Loucy (cell line): ENCODE measurements at regions not wholly inside any gene's neighbourhood (a gene's known extent, or its start where the extent isn't known, plus 50 kb on each side); places are given as distances from the start of the nearest gene placed in this dataset.

Source experiments
- H2AFZ ChIP-seq: fragments of 200-600 bp; sonication (generic); 2 replicates; pipeline ENCODE4 v1.6.0; 2016; ENCODE audit warnings: antibody characterized with exemption, mild to moderate bottlenecking, low read length, moderate library complexity
- H3F3A ChIP-seq: fragments of 200-600 bp; 2 replicates; pipeline ENCODE4 v1.6.0; 2016; ENCODE audit warnings: antibody characterized with exemption, low read depth, mild to moderate bottlenecking
- H3K27me3 ChIP-seq: fragments of 200-600 bp; sonication (generic); 2 replicates; pipeline ENCODE4 v1.6.1; 2014; ENCODE audit warnings: low read length, mild to moderate bottlenecking; ENCODE audit not compliant: insufficient read depth, poor library complexity, severe bottlenecking
- H3K36me3 ChIP-seq: fragments of 200-600 bp; sonication (generic); 2 replicates; pipeline ENCODE4 v1.6.1; 2016; ENCODE audit warnings: low read length; ENCODE audit not compliant: insufficient read depth
- H3K4me1 ChIP-seq: fragments of 200-600 bp; sonication (generic); 2 replicates; pipeline ENCODE4 v1.5.1; 2014; ENCODE audit warnings: low read length, mild to moderate bottlenecking; ENCODE audit not compliant: insufficient read depth, poor library complexity, severe bottlenecking
- H3K4me2 ChIP-seq: fragments of 200-600 bp; sonication (generic); 2 replicates; pipeline ENCODE4 v1.6.0; 2014; ENCODE audit warnings: antibody characterized with exemption, low read length, low read depth, mild to moderate bottlenecking; ENCODE audit not compliant: poor library complexity, severe bottlenecking
- H3K4me3 ChIP-seq: fragments of 200-600 bp; sonication (generic); 2 replicates; pipeline ENCODE4 v1.5.1; 2014; ENCODE audit warnings: low read length, mild to moderate bottlenecking, mixed read lengths; ENCODE audit not compliant: poor library complexity, severe bottlenecking
- H3K79me2 ChIP-seq: fragments of 200-600 bp; sonication (generic); 2 replicates; pipeline ENCODE4 v1.6.1; 2014; ENCODE audit warnings: low read length; ENCODE audit not compliant: insufficient read depth
- H3K9ac ChIP-seq: fragments of 200-600 bp; sonication (generic); 2 replicates; pipeline ENCODE4 v1.6.0; 2014; ENCODE audit warnings: mild to moderate bottlenecking, low read depth, low read length, moderate library complexity; ENCODE audit not compliant: poor library complexity, severe bottlenecking
- H3K9me2 ChIP-seq: fragments of 200-600 bp; sonication (generic); replicated peaks from 2 replicates; pipeline ENCODE4 v1.6.1; 2016; ENCODE audit warnings: low read depth, low read length, mixed read lengths
- H3K9me3 ChIP-seq: fragments of 200-600 bp; sonication (generic); 2 replicates; pipeline ENCODE4 v1.6.1; 2014; ENCODE audit warnings: mild to moderate bottlenecking, antibody characterized with exemption, low read length, low read depth; ENCODE audit not compliant: insufficient read depth
- H4K20me1 ChIP-seq: fragments of 200-600 bp; sonication (generic); 2 replicates; pipeline ENCODE4 v1.6.0; 2014; ENCODE audit warnings: antibody characterized with exemption, low read length, mild to moderate bottlenecking; ENCODE audit not compliant: insufficient read depth, poor library complexity, severe bottlenecking
- EZH2phosphoT487 ChIP-seq: fragments of 200-600 bp; IDR thresholded peaks from 2 replicates; pipeline ENCODE4 v1.6.1; 2018; ENCODE audit warnings: antibody characterized with exemption, mild to moderate bottlenecking, moderate library complexity, borderline replicate concordance
- TF ChIP-seq, protein P1 (sequence below): fragments of 200-600 bp; sonication (generic); conservative IDR thresholded peaks from 2 replicates; pipeline ENCODE4 v1.5.1; 2014; ENCODE audit warnings: mild to moderate bottlenecking, antibody characterized with exemption, low read length

- no peaks in the 10 kb centered on the region for H4K20me1 ChIP-seq
These were observed 61.5 kb upstream of the EGLN3 start for GRCh38 chr14:34012369-34012768.

GRCh38 chr14:34009956-34010355, 59.1 kb upstream of the EGLN3 start:
- no peaks in the 10 kb centered on the region for H3K9me2 ChIP-seq
- no peaks in the 10 kb centered on the region for H3K27me3 ChIP-seq

More at GRCh38 chr14:34012369-34012768, 61.5 kb upstream of the EGLN3 start:
- H3K4me2 ChIP-seq, result no peak overlapping the region
- H3K36me3 ChIP-seq, result no peaks in the 10 kb centered on the region
- no peak overlapping the region for H3K9ac ChIP-seq
- TF ChIP-seq, protein P1, sequence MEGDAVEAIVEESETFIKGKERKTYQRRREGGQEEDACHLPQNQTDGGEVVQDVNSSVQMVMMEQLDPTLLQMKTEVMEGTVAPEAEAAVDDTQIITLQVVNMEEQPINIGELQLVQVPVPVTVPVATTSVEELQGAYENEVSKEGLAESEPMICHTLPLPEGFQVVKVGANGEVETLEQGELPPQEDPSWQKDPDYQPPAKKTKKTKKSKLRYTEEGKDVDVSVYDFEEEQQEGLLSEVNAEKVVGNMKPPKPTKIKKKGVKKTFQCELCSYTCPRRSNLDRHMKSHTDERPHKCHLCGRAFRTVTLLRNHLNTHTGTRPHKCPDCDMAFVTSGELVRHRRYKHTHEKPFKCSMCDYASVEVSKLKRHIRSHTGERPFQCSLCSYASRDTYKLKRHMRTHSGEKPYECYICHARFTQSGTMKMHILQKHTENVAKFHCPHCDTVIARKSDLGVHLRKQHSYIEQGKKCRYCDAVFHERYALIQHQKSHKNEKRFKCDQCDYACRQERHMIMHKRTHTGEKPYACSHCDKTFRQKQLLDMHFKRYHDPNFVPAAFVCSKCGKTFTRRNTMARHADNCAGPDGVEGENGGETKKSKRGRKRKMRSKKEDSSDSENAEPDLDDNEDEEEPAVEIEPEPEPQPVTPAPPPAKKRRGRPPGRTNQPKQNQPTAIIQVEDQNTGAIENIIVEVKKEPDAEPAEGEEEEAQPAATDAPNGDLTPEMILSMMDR, result no peak
- no peak for TF ChIP-seq EZH2phosphoT487
- H3K9me2 ChIP-seq, result no peaks in the 10 kb centered on the region
- H3K9me3 ChIP-seq, result no peaks in the 10 kb centered on the region
- no peaks in the 10 kb centered on the region for H3K4me1 ChIP-seq
- H2AFZ ChIP-seq, result no peak overlapping the region
- H3K27me3 ChIP-seq, result no peaks in the 10 kb centered on the region
- no peaks in the 10 kb centered on the region for H3K79me2 ChIP-seq
- no peak overlapping the region for H3K4me3 ChIP-seq
- H3F3A ChIP-seq, result no peaks in the 10 kb centered on the region

GRCh38 chr14:34007902-34008301, 57.0 kb upstream of the EGLN3 start:
- TF ChIP-seq, protein P1, result no peak
- TF ChIP-seq EZH2phosphoT487, result no peak
- no peaks in the 10 kb centered on the region for H3F3A ChIP-seq

More at GRCh38 chr14:34009956-34010355, 59.1 kb upstream of the EGLN3 start:
- Histone ChIP-seq H3F3A (no peaks in the 10 kb centered on the region), H4K20me1 (no peaks in the 10 kb centered on the region), H3K79me2 (no peaks in the 10 kb centered on the region), H2AFZ (no peak overlapping the region), H3K4me2 (no peak overlapping the region), H3K4me3 (no peak overlapping the region), H3K4me1 (no peaks in the 10 kb centered on the region), H3K9ac (no peak overlapping the region), H3K9me3 (no peaks in the 10 kb centered on the region), H3K36me3 (no peaks in the 10 kb centered on the region)
- no peak for TF ChIP-seq EZH2phosphoT487
- TF ChIP-seq, protein P1, result no peak

More at GRCh38 chr14:34007902-34008301, 57.0 kb upstream of the EGLN3 start:
- H3K79me2 ChIP-seq, result no peaks in the 10 kb centered on the region
- no peaks in the 10 kb centered on the region for H4K20me1 ChIP-seq
- H3K36me3 ChIP-seq, result no peaks in the 10 kb centered on the region
- H3K4me3 ChIP-seq, result no peak overlapping the region
- no peak overlapping the region for H2AFZ ChIP-seq
- no peaks in the 10 kb centered on the region for H3K4me1 ChIP-seq
- no peak overlapping the region for H3K4me2 ChIP-seq
- H3K9ac ChIP-seq, result no peak overlapping the region
- H3K9me3 ChIP-seq, result no peaks in the 10 kb centered on the region
- H3K27me3 ChIP-seq, result no peaks in the 10 kb centered on the region
- no peaks in the 10 kb centered on the region for H3K9me2 ChIP-seq
